Coronary artery (tissue), 2 donors: ENCODE measurements at regions not wholly inside any gene's neighbourhood (a gene's known extent, or its start where the extent isn't known, plus 50 kb on each side); places are given as distances from the start of the nearest gene placed in this dataset.

Experiments
- DNase-seq: peaks from one replicate; pipeline ENCODE4 v3.0.0-alpha.2; 2017; ENCODE audit warnings: low spot score
- H3K27ac ChIP-seq, 2 donors: fragments of 200-600 bp; sonication (generic); one replicate each; pipeline ENCODE4 v1.5.1; 2016 to 2019
- H3K4me3 ChIP-seq: fragments of 200-600 bp; sonication (generic); 2 replicates; pipeline ENCODE4 v1.5.1; 2016; ENCODE audit warnings: mild to moderate bottlenecking, moderate library complexity
- CTCF ChIP-seq: fragments of 200-600 bp; sonication (generic); IDR thresholded peaks from one replicate; pipeline ENCODE4 v1.5.1; 2019; ENCODE audit warnings: antibody characterized with exemption

GRCh38 chr1:87915771-87916170, 587.1 kb downstream of the LMO4 start:
- TF ChIP-seq CTCF: no peak
- no peak for DNase-seq
- no peak overlapping the region for H3K4me3 ChIP-seq
- H3K27ac ChIP-seq: peak overlapping the region in 1 of 2 donors; percentile 76

- TF ChIP-seq CTCF: no peak
- no peak overlapping the region for H3K4me3 ChIP-seq
- H3K27ac ChIP-seq: peak overlapping the region; percentile 51 to 76
- DNase-seq: no peak
Observed at GRCh38 chr1:87916965-87917364, 588.3 kb downstream of the LMO4 start.

- H3K27ac ChIP-seq: peak overlapping the region; percentile 51 to 76
- no peak for DNase-seq
- no peak for TF ChIP-seq CTCF
- peak overlapping the region; percentile 55 for H3K4me3 ChIP-seq
Observed at GRCh38 chr1:87918398-87918797, 589.7 kb downstream of the LMO4 start.

- Histone ChIP-seq H3K4me3 (no peak overlapping the region), H3K27ac (no peak overlapping the region)
- no peak for DNase-seq
- no peak for TF ChIP-seq CTCF
Observed at GRCh38 chr1:87922885-87923284, 594.2 kb downstream of the LMO4 start.

GRCh38 chr1:87926131-87926830, 597.6 kb downstream of the LMO4 start:
- no peak overlapping the region for H3K27ac ChIP-seq
- DNase-seq: no peak
- no peak overlapping the region for H3K4me3 ChIP-seq
- TF ChIP-seq CTCF: no peak

GRCh38 chr1:87926921-87927320, 598.2 kb downstream of the LMO4 start:
- H3K27ac ChIP-seq: no peak overlapping the region
- no peak for DNase-seq
- TF ChIP-seq CTCF: no peak
- no peak overlapping the region for H3K4me3 ChIP-seq
